Activated CD4-positive, alpha-beta T cell treated with anti-CD3 and anti-CD28 coated beads, Interleukin-2, amount 10 ng/mL, durations not matched to agents 7 days and 5 days (primary cell): ENCODE measurements at regions not wholly inside any gene's neighbourhood (a gene's known extent, or its start where the extent isn't known, plus 50 kb on each side); places are given as distances from the start of the nearest gene placed in this dataset.
"Not testable (repeated sequence)": the region's sequence is repeated elsewhere in the genome, so short reads cannot be mapped to it uniquely, and the experiment has no call there.

ENCODE experiments used
- CTCF ChIA-PET: fragments of 350-600 bp; sonication (Branson Sonifier 250); formaldehyde crosslinking; loops from one replicate; lab custom pipeline; 2021; ENCODE audit warnings: antibody characterized with exemption; lab: Charles Lee
- POLR2A ChIA-PET: fragments of 350-600 bp; sonication (Branson Sonifier 250); formaldehyde crosslinking; loops from one replicate; lab custom pipeline; 2021; ENCODE audit warnings: antibody characterized with exemption; lab: Charles Lee
- DNase-seq: peaks from one replicate; pipeline ENCODE4 v3.0.0-alpha.2; 2020
- H3K27ac Mint-ChIP-seq: one replicate; pipeline ENCODE4 v1.8.0; 2021; ENCODE audit warnings: mild to moderate bottlenecking, moderate library complexity, mixed read lengths
- H3K27me3 Mint-ChIP-seq: one replicate; pipeline ENCODE4 v1.8.0; 2021; ENCODE audit warnings: mixed read lengths
- H3K36me3 Mint-ChIP-seq: one replicate; pipeline ENCODE4 v1.8.0; 2021; ENCODE audit warnings: low read depth, mixed read lengths
- H3K4me1 Mint-ChIP-seq: one replicate; pipeline ENCODE4 v1.8.0; 2021; ENCODE audit warnings: mixed read lengths
- H3K4me3 Mint-ChIP-seq: one replicate; pipeline ENCODE4 v1.8.0; 2021; ENCODE audit warnings: mild to moderate bottlenecking, moderate library complexity, mixed read lengths
- H3K9me3 Mint-ChIP-seq: one replicate; pipeline ENCODE4 v1.8.0; 2021; ENCODE audit warnings: mixed read lengths

- Mint-ChIP-seq H3K4me1 (no peaks in the 10 kb centered on the region), H3K27ac (no peak overlapping the region), H3K4me3 (no peak overlapping the region), H3K9me3 (no peaks in the 10 kb centered on the region), H3K27me3 (no peaks in the 10 kb centered on the region), H3K36me3 (no peaks in the 10 kb centered on the region)
- CTCF ChIA-PET: no interaction called here
- no peak for DNase-seq
- POLR2A ChIA-PET: no interaction called here
These were observed 399.1 kb upstream of the ADAMTS5 start for GRCh38 chr21:27366036-27366435.

DNA sequence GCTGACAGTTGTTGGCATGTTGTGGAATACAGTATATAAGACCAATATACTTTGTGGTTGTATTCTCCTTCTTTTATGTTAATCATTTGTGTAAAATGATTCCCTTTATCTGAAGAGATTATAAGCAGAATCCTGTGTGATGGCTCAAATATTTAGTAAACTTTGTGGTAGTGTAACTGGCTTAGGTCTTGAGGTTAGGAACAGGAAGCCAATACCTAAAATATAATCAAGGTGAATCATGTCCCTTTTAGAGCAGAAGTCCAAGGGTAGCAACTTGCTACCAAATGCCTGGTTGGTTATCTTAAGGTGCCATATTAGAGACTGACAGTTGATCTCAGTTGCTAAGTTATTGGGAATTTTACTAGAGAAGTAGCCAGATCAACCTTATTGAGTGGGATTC is 398.5 kb upstream of the ADAMTS5 start:
- Mint-ChIP-seq H3K36me3 (no peaks in the 10 kb centered on the region), H3K27me3 (no peaks in the 10 kb centered on the region), H3K4me3 (no peak overlapping the region), H3K4me1 (no peaks in the 10 kb centered on the region), H3K9me3 (no peaks in the 10 kb centered on the region), H3K27ac (no peak overlapping the region)
- ChIA-PET CTCF (no interaction called here), POLR2A (no interaction called here)
- DNase-seq: no peak

- CTCF ChIA-PET: no interaction called here
- no peaks in the 10 kb centered on the region for H3K36me3 Mint-ChIP-seq
- DNase-seq: no peak
- no peaks in the 10 kb centered on the region for H3K27me3 Mint-ChIP-seq
- H3K4me3 Mint-ChIP-seq: no peak overlapping the region
- no peaks in the 10 kb centered on the region for H3K4me1 Mint-ChIP-seq
- POLR2A ChIA-PET: no interaction called here
- H3K27ac Mint-ChIP-seq: no peak overlapping the region
- no peaks in the 10 kb centered on the region for H3K9me3 Mint-ChIP-seq
These were observed 397.0 kb upstream of the ADAMTS5 start for GRCh38 chr21:27363719-27364477.

- ChIA-PET CTCF (no interaction called here), POLR2A (no interaction called here)
- Mint-ChIP-seq H3K27me3 (no peaks in the 10 kb centered on the region), H3K4me1 (no peaks in the 10 kb centered on the region), H3K4me3 (no peak overlapping the region), H3K36me3 (no peaks in the 10 kb centered on the region), H3K9me3 (peaks cover 3% of the 10 kb centered on the region), H3K27ac (no peak overlapping the region)
- DNase-seq: no peak
These were observed 395.4 kb upstream of the ADAMTS5 start for GRCh38 chr21:27362249-27362648.

DNA sequence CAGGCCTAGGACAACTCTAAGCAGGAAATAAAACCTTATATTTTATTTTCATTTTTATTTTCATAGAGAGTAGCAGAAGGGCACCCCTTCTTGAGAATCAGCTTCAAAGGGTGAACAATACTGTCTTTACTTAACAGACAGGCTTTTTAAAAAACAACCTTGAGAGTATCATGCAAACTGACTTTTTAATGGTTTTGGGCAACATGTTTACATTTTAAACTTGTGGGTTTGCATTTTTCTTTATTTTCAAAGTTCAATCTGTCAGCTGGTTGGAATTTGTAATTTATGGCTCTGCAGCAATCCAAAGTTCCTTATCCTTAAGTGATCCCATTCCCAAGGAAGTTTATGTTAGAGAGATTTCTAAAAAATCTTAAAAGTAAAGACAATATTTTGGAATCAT is 392.3 kb upstream of the ADAMTS5 start:
- Mint-ChIP-seq H3K36me3 (no peaks in the 10 kb centered on the region), H3K4me3 (no peak overlapping the region), H3K27ac (no peak overlapping the region), H3K4me1 (no peaks in the 10 kb centered on the region), H3K27me3 (no peaks in the 10 kb centered on the region), H3K9me3 (peaks cover 3% of the 10 kb centered on the region)
- CTCF ChIA-PET: no interaction called here
- POLR2A ChIA-PET: no interaction called here
- no peak for DNase-seq

- no peaks in the 10 kb centered on the region for H3K27me3 Mint-ChIP-seq
- no peak overlapping the region for H3K4me3 Mint-ChIP-seq
- ChIA-PET POLR2A (no interaction called here), CTCF (no interaction called here)
- no peaks in the 10 kb centered on the region for H3K4me1 Mint-ChIP-seq
- no peak for DNase-seq
- H3K36me3 Mint-ChIP-seq: no peaks in the 10 kb centered on the region
- H3K9me3 Mint-ChIP-seq: no peaks in the 10 kb centered on the region
- no peak overlapping the region for H3K27ac Mint-ChIP-seq
These were observed 386.0 kb upstream of the ADAMTS5 start for GRCh38 chr21:27352885-27353284.

DNA sequence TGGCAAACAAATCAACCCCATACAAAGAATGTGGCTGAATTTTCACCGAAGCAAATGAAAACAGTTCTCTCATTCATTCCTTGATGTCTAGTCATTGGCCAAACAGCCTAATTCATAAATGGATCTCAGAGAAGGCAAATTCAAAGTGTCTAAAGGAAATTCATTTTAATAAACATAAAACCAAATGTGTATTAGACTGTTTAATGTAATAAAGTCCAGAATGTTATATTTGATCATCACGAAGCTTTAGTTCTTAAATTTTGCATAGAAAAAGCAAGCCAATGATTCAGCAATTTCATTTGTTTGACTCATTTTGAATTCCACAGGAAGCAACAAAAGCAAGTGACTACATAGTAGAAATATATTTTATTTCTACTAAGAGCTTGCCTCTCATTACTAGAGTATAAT is 379.2 kb upstream of the ADAMTS5 start:
- DNase-seq: no peak
- ChIA-PET POLR2A (no interaction called here), CTCF (no interaction called here)
- Mint-ChIP-seq H3K4me3 (no peak overlapping the region), H3K36me3 (no peaks in the 10 kb centered on the region), H3K27ac (no peak overlapping the region), H3K9me3 (no peaks in the 10 kb centered on the region), H3K4me1 (no peaks in the 10 kb centered on the region), H3K27me3 (no peaks in the 10 kb centered on the region)

DNA sequence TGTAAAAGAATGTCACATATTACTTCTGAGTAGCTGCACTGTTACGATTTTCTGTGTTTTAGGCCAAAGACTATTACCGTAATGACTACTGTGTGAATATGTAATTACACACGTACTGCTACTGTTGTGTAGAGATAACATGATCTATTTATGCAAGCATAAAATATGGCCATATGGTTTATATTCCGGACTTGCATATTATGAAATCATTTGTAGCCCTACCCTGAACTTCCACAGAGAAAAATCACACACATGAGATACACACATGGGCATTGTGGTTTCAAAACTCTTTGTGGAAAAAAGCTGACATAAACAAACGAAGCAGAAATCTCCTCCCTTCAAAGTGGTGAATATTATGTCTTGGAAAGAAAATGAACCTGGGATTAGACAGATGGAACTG is 373.0 kb upstream of the ADAMTS5 start:
- CTCF ChIA-PET: no interaction called here
- no peak overlapping the region for H3K4me3 Mint-ChIP-seq
- no peak for DNase-seq

DNA sequence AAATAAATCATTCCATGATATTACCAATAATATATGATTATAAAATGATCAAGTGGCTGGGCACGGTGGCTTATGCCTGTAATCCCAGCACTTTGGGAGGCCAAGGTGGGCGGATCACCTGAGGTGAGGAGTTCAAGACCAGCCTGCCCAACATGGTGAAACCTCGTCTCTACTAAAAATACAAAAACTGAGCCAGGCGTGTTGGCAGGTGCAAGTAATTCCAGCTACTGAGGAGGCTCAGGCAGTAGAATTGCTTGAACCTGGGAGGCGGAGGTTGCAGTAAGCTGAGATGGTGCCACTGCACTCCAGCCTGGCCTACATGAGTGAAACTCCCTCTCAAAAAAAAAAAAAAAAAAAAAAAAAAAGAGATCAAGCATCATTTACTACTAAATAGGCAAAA is 371.1 kb upstream of the ADAMTS5 start:
- DNase-seq, H3K36me3 Mint-ChIP-seq, H3K27me3 Mint-ChIP-seq, H3K27ac Mint-ChIP-seq, POLR2A ChIA-PET, H3K4me1 Mint-ChIP-seq, CTCF ChIA-PET, H3K4me3 Mint-ChIP-seq: not testable (repeated sequence)
- peaks cover 12% of the 10 kb centered on the region for H3K9me3 Mint-ChIP-seq

More for the DNA sequence above, 373.0 kb upstream of the ADAMTS5 start:
- Mint-ChIP-seq H3K27me3 (no peaks in the 10 kb centered on the region), H3K36me3 (no peaks in the 10 kb centered on the region), H3K27ac (no peak overlapping the region), H3K4me1 (no peaks in the 10 kb centered on the region), H3K9me3 (peaks cover 4% of the 10 kb centered on the region)
- POLR2A ChIA-PET: no interaction called here

DNA sequence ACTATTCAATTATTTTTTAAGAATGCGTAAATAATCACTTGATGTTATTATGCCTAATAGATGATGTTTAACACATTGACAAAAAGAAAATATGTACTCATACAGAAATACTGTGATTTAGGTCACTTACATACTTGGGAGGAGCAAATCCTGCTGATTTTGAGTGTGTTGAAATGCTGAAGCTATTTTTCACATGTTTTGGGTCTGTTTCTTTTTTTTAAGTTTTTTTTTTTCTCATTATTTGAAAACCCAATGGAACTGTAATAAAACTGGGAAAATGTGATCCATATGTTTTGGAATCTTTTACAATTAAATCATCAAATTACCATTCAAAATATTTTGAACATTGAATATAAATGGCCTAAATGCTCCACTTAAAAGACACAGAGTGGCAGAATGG is 366.2 kb upstream of the ADAMTS5 start:
- ChIA-PET CTCF (no interaction called here), POLR2A (no interaction called here)
- Mint-ChIP-seq H3K36me3 (no peaks in the 10 kb centered on the region), H3K27me3 (no peaks in the 10 kb centered on the region), H3K4me3 (no peak overlapping the region), H3K27ac (no peak overlapping the region), H3K4me1 (no peaks in the 10 kb centered on the region), H3K9me3 (peaks cover 18% of the 10 kb centered on the region)
- no peak for DNase-seq

- Mint-ChIP-seq H3K4me1 (no peaks in the 10 kb centered on the region), H3K27me3 (no peaks in the 10 kb centered on the region), H3K27ac (no peak overlapping the region), H3K9me3 (peaks cover 14% of the 10 kb centered on the region), H3K36me3 (no peaks in the 10 kb centered on the region), H3K4me3 (no peak overlapping the region)
- ChIA-PET POLR2A (no interaction called here), CTCF (no interaction called here)
- no peak for DNase-seq
These were observed 362.5 kb upstream of the ADAMTS5 start for GRCh38 chr21:27329255-27329851.

GRCh38 chr21:27326301-27326700 is 359.4 kb upstream of the ADAMTS5 start:
- CTCF ChIA-PET: no interaction called here
- H3K4me3 Mint-ChIP-seq: no peak overlapping the region
- H3K27me3 Mint-ChIP-seq: no peaks in the 10 kb centered on the region
- H3K27ac Mint-ChIP-seq: no peak overlapping the region
- no peaks in the 10 kb centered on the region for H3K36me3 Mint-ChIP-seq
- POLR2A ChIA-PET: no interaction called here
- DNase-seq: no peak
- H3K4me1 Mint-ChIP-seq: no peaks in the 10 kb centered on the region
- H3K9me3 Mint-ChIP-seq: peaks cover 9% of the 10 kb centered on the region

- no peaks in the 10 kb centered on the region for H3K36me3 Mint-ChIP-seq
- H3K27ac Mint-ChIP-seq: no peak overlapping the region
- no peak for DNase-seq
- H3K27me3 Mint-ChIP-seq: no peaks in the 10 kb centered on the region
- POLR2A ChIA-PET: no interaction called here
- H3K4me1 Mint-ChIP-seq: no peaks in the 10 kb centered on the region
- CTCF ChIA-PET: no interaction called here
- no peak overlapping the region for H3K4me3 Mint-ChIP-seq
- peaks cover 4% of the 10 kb centered on the region for H3K9me3 Mint-ChIP-seq
These were observed 356.4 kb upstream of the ADAMTS5 start for GRCh38 chr21:27323331-27323730.

- H3K9me3 Mint-ChIP-seq: peaks cover 6% of the 10 kb centered on the region
- H3K4me1 Mint-ChIP-seq: no peaks in the 10 kb centered on the region
- H3K36me3 Mint-ChIP-seq: no peaks in the 10 kb centered on the region
- no peak for DNase-seq
- H3K27ac Mint-ChIP-seq: no peak overlapping the region
- no peak overlapping the region for H3K4me3 Mint-ChIP-seq
- ChIA-PET POLR2A (no interaction called here), CTCF (no interaction called here)
- no peaks in the 10 kb centered on the region for H3K27me3 Mint-ChIP-seq
These were observed 354.9 kb upstream of the ADAMTS5 start for GRCh38 chr21:27321791-27322190.
